CD14-positive monocyte (primary cell): ENCODE measurements at regions not wholly inside any gene's neighbourhood (a gene's known extent, or its start where the extent isn't known, plus 50 kb on each side); places are given as distances from the start of the nearest gene placed in this dataset.

ENCODE experiments used
- DNase-seq, 3 donors: peaks; one replicate each; pipeline ENCODE4 v3.0.0-alpha.2; 2011 to 2022
- H2AFZ ChIP-seq: 2 replicates; pipeline ENCODE4 v1.6.0; 2012; ENCODE audit warnings: mild to moderate bottlenecking, low read depth, low read length, inconsistent platforms; ENCODE audit not compliant: insufficient read depth, poor library complexity, severe bottlenecking
- H3K27ac ChIP-seq, 2 donors: 1 replicate in 1 of 2; 2 replicates in 1 of 2; pipeline ENCODE4 v1.5.1; 2012 to 2013; ENCODE audit warnings: low read length in 2 of 2, control low read depth in 1 of 2, inconsistent platforms in 1 of 2, low read depth in 1 of 2, mild to moderate bottlenecking in 1 of 2
- H3K27me3 ChIP-seq, 2 donors: one replicate each; pipeline versions ENCODE4 v1.6.0 to v1.6.1; 2011 to 2013; ENCODE audit warnings: low read length in 2 of 2; ENCODE audit not compliant: control insufficient read depth in 2 of 2, insufficient read depth in 2 of 2
- H3K36me3 ChIP-seq, 2 donors: replicated peaks in 1 of 2; 1 replicate in 1 of 2; 2 replicates in 1 of 2; pipeline versions ENCODE4 v1.5.1 to v1.6.1; 2012 to 2013; ENCODE audit warnings: low read length in 2 of 2, control low read depth in 1 of 2, inconsistent platforms in 1 of 2, mild to moderate bottlenecking in 1 of 2; ENCODE audit not compliant: insufficient read depth in 2 of 2, control insufficient read depth in 1 of 2
- H3K4me1 ChIP-seq, 2 donors: 1 replicate in 1 of 2; 2 replicates in 1 of 2; pipeline versions ENCODE4 v1.5.1 to v1.6.1; 2012 to 2013; ENCODE audit warnings: low read length in 2 of 2, control low read depth in 1 of 2, inconsistent platforms in 1 of 2, mild to moderate bottlenecking in 1 of 2, moderate library complexity in 1 of 2; ENCODE audit not compliant: insufficient read depth in 2 of 2, control insufficient read depth in 1 of 2
- H3K4me2 ChIP-seq: replicated peaks from 2 replicates; pipeline ENCODE3; 2012; ENCODE audit warnings: low read length, moderate library complexity, mild to moderate bottlenecking; ENCODE audit not compliant: poor library complexity, severe bottlenecking; ENCODE audit errors: extremely low read depth
- H3K4me3 ChIP-seq, 3 experiments: fragments of 200-600 bp in 1 of 3; sonication (generic) in 1 of 3; replicated peaks in 1 of 3; 1 replicate in 2 of 3; 2 replicates in 1 of 3; pipeline ENCODE4 v1.5.1; 2011 to 2013; ENCODE audit warnings: low read length in 3 of 3, mild to moderate bottlenecking in 3 of 3, control low read depth in 2 of 3, low read depth in 2 of 3, inconsistent platforms in 1 of 3, moderate library complexity in 1 of 3
- H3K79me2 ChIP-seq: 2 replicates; pipeline ENCODE4 v1.6.0; 2012; ENCODE audit warnings: mild to moderate bottlenecking, control low read depth, inconsistent platforms, low read length, moderate library complexity; ENCODE audit not compliant: insufficient read depth
- H3K9ac ChIP-seq: 2 replicates; pipeline ENCODE4 v1.6.0; 2017; ENCODE audit warnings: low read length, mild to moderate bottlenecking; ENCODE audit not compliant: insufficient read depth, poor library complexity, severe bottlenecking
- H3K9me3 ChIP-seq, 2 donors: replicated peaks in 1 of 2; 1 replicate in 1 of 2; 2 replicates in 1 of 2; pipeline versions ENCODE4 v1.5.1 to v1.6.1; 2012 to 2013; ENCODE audit warnings: low read length in 2 of 2, control low read depth in 1 of 2; ENCODE audit not compliant: control insufficient read depth in 1 of 2, insufficient read depth in 1 of 2
- H4K20me1 ChIP-seq: 2 replicates; pipeline ENCODE4 v1.6.0; 2012; ENCODE audit warnings: mild to moderate bottlenecking, low read length, control low read depth, moderate library complexity; ENCODE audit not compliant: insufficient read depth
- H3K27ac Mint-ChIP-seq, 7 donors: one replicate each; pipeline ENCODE4 v1.8.0; 2020; ENCODE audit warnings: mild to moderate bottlenecking in 7 of 7, mixed read lengths in 7 of 7, moderate library complexity in 6 of 7, inconsistent platforms in 2 of 7
- H3K27me3 Mint-ChIP-seq, 3 donors: one replicate each; pipeline ENCODE4 v1.8.0; 2021 to 2022; ENCODE audit warnings: low read depth in 3 of 3, mild to moderate bottlenecking in 3 of 3, mixed read lengths in 3 of 3, moderate library complexity in 3 of 3, inconsistent platforms in 1 of 3
- H3K36me3 Mint-ChIP-seq, 2 donors: one replicate each; pipeline ENCODE4 v1.8.0; 2020; ENCODE audit warnings: mixed read lengths in 2 of 2, inconsistent platforms in 1 of 2, mild to moderate bottlenecking in 1 of 2
- H3K4me1 Mint-ChIP-seq: one replicate; pipeline ENCODE4 v1.8.0; 2020; ENCODE audit warnings: mild to moderate bottlenecking, mixed read lengths
- H3K4me3 Mint-ChIP-seq, 2 donors: one replicate each; pipeline ENCODE4 v1.8.0; 2020; ENCODE audit warnings: mild to moderate bottlenecking in 2 of 2, mixed read lengths in 2 of 2, moderate library complexity in 1 of 2
- H3K9me3 Mint-ChIP-seq, 7 donors: one replicate each; pipeline ENCODE4 v1.8.0; 2020 to 2022; ENCODE audit warnings: mixed read lengths in 7 of 7, mild to moderate bottlenecking in 6 of 7, moderate library complexity in 6 of 7, inconsistent platforms in 2 of 7
- WGBS: methylation state at CpG from one replicate; pipeline ENCODE4 v1.1.5; 2013; ENCODE audit warnings: missing lambda C conversion rate; ENCODE audit not compliant: insufficient coverage; 5-methylcytosine and 5-hydroxymethylcytosine counted together
- intact Hi-C, 2 donors: fragments of 100-400 bp; cut with micrococcal nuclease; formaldehyde crosslinking; loops; one replicate each; pipeline versions ENCODE4 v1.15.0 to v1.15.1; 2023
- TF ChIP-seq, protein P1 (sequence below): fragments of 200-600 bp; IDR thresholded peaks from one replicate; pipeline ENCODE4 v1.8.0; 2022; ENCODE audit warnings: antibody characterized with exemption, mild to moderate bottlenecking

GRCh38 chr9:28105001-28105400 lies 531.7 kb upstream of the C9orf72 start:
- Histone ChIP-seq H3K27me3 (no peaks in the 10 kb centered on the region), H3K27ac (no peak overlapping the region), H3K4me1 (no peaks in the 10 kb centered on the region), H3K79me2 (no peaks in the 10 kb centered on the region), H2AFZ (no peak overlapping the region), H3K36me3 (no peaks in the 10 kb centered on the region), H3K4me2 (no peak overlapping the region), H3K4me3 (no peak overlapping the region), H4K20me1 (no peaks in the 10 kb centered on the region), H3K9ac (no peak overlapping the region), H3K9me3 (peaks cover 0 to 15% of the 10 kb centered on the region in 2 donors)
- H3K27ac Mint-ChIP-seq: no peak overlapping the region
- intact Hi-C loops: no loop called here
- TF ChIP-seq, protein P1, sequence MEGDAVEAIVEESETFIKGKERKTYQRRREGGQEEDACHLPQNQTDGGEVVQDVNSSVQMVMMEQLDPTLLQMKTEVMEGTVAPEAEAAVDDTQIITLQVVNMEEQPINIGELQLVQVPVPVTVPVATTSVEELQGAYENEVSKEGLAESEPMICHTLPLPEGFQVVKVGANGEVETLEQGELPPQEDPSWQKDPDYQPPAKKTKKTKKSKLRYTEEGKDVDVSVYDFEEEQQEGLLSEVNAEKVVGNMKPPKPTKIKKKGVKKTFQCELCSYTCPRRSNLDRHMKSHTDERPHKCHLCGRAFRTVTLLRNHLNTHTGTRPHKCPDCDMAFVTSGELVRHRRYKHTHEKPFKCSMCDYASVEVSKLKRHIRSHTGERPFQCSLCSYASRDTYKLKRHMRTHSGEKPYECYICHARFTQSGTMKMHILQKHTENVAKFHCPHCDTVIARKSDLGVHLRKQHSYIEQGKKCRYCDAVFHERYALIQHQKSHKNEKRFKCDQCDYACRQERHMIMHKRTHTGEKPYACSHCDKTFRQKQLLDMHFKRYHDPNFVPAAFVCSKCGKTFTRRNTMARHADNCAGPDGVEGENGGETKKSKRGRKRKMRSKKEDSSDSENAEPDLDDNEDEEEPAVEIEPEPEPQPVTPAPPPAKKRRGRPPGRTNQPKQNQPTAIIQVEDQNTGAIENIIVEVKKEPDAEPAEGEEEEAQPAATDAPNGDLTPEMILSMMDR: no peak
- no peaks in the 10 kb centered on the region for H3K27me3 Mint-ChIP-seq
- DNase-seq: no peak
- no CpG with 5 or more reads among the region's 2 CpGs for WGBS
- H3K4me3 Mint-ChIP-seq: no peak overlapping the region
- peaks cover 0 to 8% (median 4%) of the 10 kb centered on the region in 7 donors for H3K9me3 Mint-ChIP-seq
- H3K4me1 Mint-ChIP-seq: no peaks in the 10 kb centered on the region
- H3K36me3 Mint-ChIP-seq: no peaks in the 10 kb centered on the region

- Mint-ChIP-seq H3K27ac (no peak overlapping the region), H3K4me1 (no peaks in the 10 kb centered on the region)
Observed at GRCh38 chr9:28120184-28120583, 546.9 kb upstream of the C9orf72 start.

More at GRCh38 chr9:28120184-28120583, 546.9 kb upstream of the C9orf72 start:
- Histone ChIP-seq H3K36me3 (no peaks in the 10 kb centered on the region), H3K4me2 (no peak overlapping the region), H3K27me3 (no peaks in the 10 kb centered on the region), H3K27ac (no peak overlapping the region), H3K9ac (no peak overlapping the region), H3K4me3 (no peak overlapping the region), H3K4me1 (no peaks in the 10 kb centered on the region), H3K9me3 (no peaks in the 10 kb centered on the region), H3K79me2 (no peaks in the 10 kb centered on the region), H4K20me1 (no peaks in the 10 kb centered on the region), H2AFZ (no peak overlapping the region)
- no peak for DNase-seq
- Mint-ChIP-seq H3K4me3 (no peak overlapping the region), H3K27me3 (no peaks in the 10 kb centered on the region), H3K9me3 (peaks cover 0 to 5% (median 0%) of the 10 kb centered on the region in 7 donors), H3K36me3 (no peaks in the 10 kb centered on the region)
- WGBS: no CpG with 5 or more reads among the region's 3 CpGs
- intact Hi-C loops: no loop called here
- TF ChIP-seq, protein P1: no peak
